ENCODE measurements at regions not wholly inside any gene's neighbourhood (a gene's known extent, or its start where the extent isn't known, plus 50 kb on each side); places are given as distances from the start of the nearest gene placed in this dataset.

- Mint-ChIP-seq H3K27ac (no peak overlapping the region), H3K9me3 (peaks cover 17% of the 10 kb centered on the region), H3K4me1 (no peaks in the 10 kb centered on the region), H3K36me3 (no peaks in the 10 kb centered on the region), H3K4me3 (no peak overlapping the region)
- no peak for DNase-seq (ENCODE audit: low spot score in 2 of 2)
- no peak for ATAC-seq
Observed at GRCh38 chr1:80640978-80641377, 1159.8 kb upstream of the ADGRL2 start.

GRCh38 chr1:80639777-80640533 lies 1160.8 kb upstream of the ADGRL2 start:
- no peak overlapping the region for H3K4me3 Mint-ChIP-seq
- no peaks in the 10 kb centered on the region for H3K4me1 Mint-ChIP-seq
- no peaks in the 10 kb centered on the region for H3K36me3 Mint-ChIP-seq
- ATAC-seq (no peak), DNase-seq (ENCODE audit: low spot score in 2 of 2) (no peak)
- peaks cover 15% of the 10 kb centered on the region for H3K9me3 Mint-ChIP-seq
- H3K27ac Mint-ChIP-seq = no peak overlapping the region

- Mint-ChIP-seq H3K27ac (no peak overlapping the region), H3K4me1 (no peaks in the 10 kb centered on the region), H3K4me3 (no peak overlapping the region), H3K9me3 (peaks cover 10% of the 10 kb centered on the region), H3K36me3 (no peaks in the 10 kb centered on the region)
- ATAC-seq (no peak), DNase-seq (ENCODE audit: low spot score in 2 of 2) (no peak)
Observed at GRCh38 chr1:80633947-80634706, 1166.6 kb upstream of the ADGRL2 start.

- Mint-ChIP-seq H3K27ac (no peak overlapping the region), H3K9me3 (peaks cover 10% of the 10 kb centered on the region), H3K4me3 (no peak overlapping the region), H3K4me1 (no peaks in the 10 kb centered on the region), H3K36me3 (no peaks in the 10 kb centered on the region)
- DNase-seq (ENCODE audit: low spot score in 2 of 2) = no peak
- no peak for ATAC-seq
Observed at GRCh38 chr1:80632284-80632683, 1168.5 kb upstream of the ADGRL2 start.

- no peak for ATAC-seq
- H3K27ac Mint-ChIP-seq = no peak overlapping the region
Observed at GRCh38 chr1:80629304-80629837, 1171.4 kb upstream of the ADGRL2 start.

GRCh38 chr1:80624682-80625081 lies 1176.1 kb upstream of the ADGRL2 start:
- Mint-ChIP-seq H3K36me3 (no peaks in the 10 kb centered on the region), H3K4me1 (no peaks in the 10 kb centered on the region), H3K27ac (no peak overlapping the region), H3K4me3 (no peak overlapping the region), H3K9me3 (peaks cover 12% of the 10 kb centered on the region)
- ATAC-seq (no peak), DNase-seq (ENCODE audit: low spot score in 2 of 2) (no peak)

More at GRCh38 chr1:80629304-80629837, 1171.4 kb upstream of the ADGRL2 start:
- Mint-ChIP-seq H3K4me1 (no peaks in the 10 kb centered on the region), H3K4me3 (no peak overlapping the region), H3K36me3 (no peaks in the 10 kb centered on the region), H3K9me3 (peaks cover 16% of the 10 kb centered on the region)
- DNase-seq (ENCODE audit: low spot score in 2 of 2) = no peak

GRCh38 chr1:80607064-80607463 lies 1193.7 kb upstream of the ADGRL2 start:
- Mint-ChIP-seq H3K36me3 (no peaks in the 10 kb centered on the region), H3K27ac (no peak overlapping the region), H3K4me1 (no peaks in the 10 kb centered on the region), H3K4me3 (no peak overlapping the region), H3K9me3 (peaks cover 14% of the 10 kb centered on the region)
- ATAC-seq (no peak), DNase-seq (ENCODE audit: low spot score in 2 of 2) (no peak)

GRCh38 chr1:80594013-80594412 lies 1206.7 kb upstream of the ADGRL2 start:
- no peaks in the 10 kb centered on the region for H3K36me3 Mint-ChIP-seq
- ATAC-seq (no peak), DNase-seq (ENCODE audit: low spot score in 2 of 2) (no peak)
- peaks cover 20% of the 10 kb centered on the region for H3K9me3 Mint-ChIP-seq
- no peak overlapping the region for H3K4me3 Mint-ChIP-seq
- H3K4me1 Mint-ChIP-seq = no peaks in the 10 kb centered on the region
- H3K27ac Mint-ChIP-seq = no peak overlapping the region

GRCh38 chr1:80593197-80593596 lies 1207.5 kb upstream of the ADGRL2 start:
- no peak for DNase-seq (ENCODE audit: low spot score in 2 of 2)
- Mint-ChIP-seq H3K36me3 (no peaks in the 10 kb centered on the region), H3K9me3 (peaks cover 19% of the 10 kb centered on the region)

GRCh38 chr1:80582980-80583379 lies 1217.8 kb upstream of the ADGRL2 start:
- Mint-ChIP-seq H3K27ac (no peak overlapping the region), H3K4me3 (no peak overlapping the region), H3K4me1 (no peaks in the 10 kb centered on the region), H3K9me3 (peaks cover 19% of the 10 kb centered on the region), H3K36me3 (no peaks in the 10 kb centered on the region)
- DNase-seq (ENCODE audit: low spot score in 2 of 2) (no peak), ATAC-seq (no peak)

More at GRCh38 chr1:80593197-80593596, 1207.5 kb upstream of the ADGRL2 start:
- no peaks in the 10 kb centered on the region for H3K4me1 Mint-ChIP-seq
- no peak for ATAC-seq
- no peak overlapping the region for H3K4me3 Mint-ChIP-seq
- no peak overlapping the region for H3K27ac Mint-ChIP-seq

GRCh38 chr1:80579055-80579454 lies 1221.7 kb upstream of the ADGRL2 start:
- Mint-ChIP-seq H3K4me3 (no peak overlapping the region), H3K36me3 (no peaks in the 10 kb centered on the region), H3K4me1 (no peaks in the 10 kb centered on the region), H3K9me3 (peaks cover 14% of the 10 kb centered on the region), H3K27ac (no peak overlapping the region)
- ATAC-seq (no peak), DNase-seq (ENCODE audit: low spot score in 2 of 2) (no peak)

- ATAC-seq = no peak
- no peaks in the 10 kb centered on the region for H3K36me3 Mint-ChIP-seq
- H3K9me3 Mint-ChIP-seq = peaks cover 9% of the 10 kb centered on the region
- no peak overlapping the region for H3K27ac Mint-ChIP-seq
- no peak for DNase-seq (ENCODE audit: low spot score in 2 of 2)
- H3K4me3 Mint-ChIP-seq = no peak overlapping the region
- H3K4me1 Mint-ChIP-seq = no peaks in the 10 kb centered on the region
Observed at GRCh38 chr1:80566867-80567266, 1233.9 kb upstream of the ADGRL2 start.

- Mint-ChIP-seq H3K36me3 (no peaks in the 10 kb centered on the region), H3K4me3 (no peak overlapping the region), H3K4me1 (no peaks in the 10 kb centered on the region), H3K27ac (no peak overlapping the region), H3K9me3 (peaks cover 9% of the 10 kb centered on the region)
- ATAC-seq (no peak), DNase-seq (ENCODE audit: low spot score in 2 of 2) (no peak)
Observed at GRCh38 chr1:80566123-80566522, 1234.6 kb upstream of the ADGRL2 start.

- Mint-ChIP-seq H3K4me1 (no peaks in the 10 kb centered on the region), H3K36me3 (no peaks in the 10 kb centered on the region), H3K4me3 (no peak overlapping the region), H3K27ac (no peak overlapping the region), H3K9me3 (peaks cover 8% of the 10 kb centered on the region)
- DNase-seq (ENCODE audit: low spot score in 2 of 2) (no peak), ATAC-seq (no peak)
Observed at GRCh38 chr1:80565406-80565805, 1235.3 kb upstream of the ADGRL2 start.

- ATAC-seq (no peak), DNase-seq (ENCODE audit: low spot score in 2 of 2) (no peak)
- H3K4me1 Mint-ChIP-seq = no peaks in the 10 kb centered on the region
- no peak overlapping the region for H3K4me3 Mint-ChIP-seq
- H3K27ac Mint-ChIP-seq = no peak overlapping the region
- no peaks in the 10 kb centered on the region for H3K36me3 Mint-ChIP-seq
- peaks cover 20% of the 10 kb centered on the region for H3K9me3 Mint-ChIP-seq
Observed at GRCh38 chr1:80542231-80542630, 1258.5 kb upstream of the ADGRL2 start.

GRCh38 chr1:80540596-80540995 lies 1260.1 kb upstream of the ADGRL2 start:
- ATAC-seq = no peak
- H3K4me1 Mint-ChIP-seq = no peaks in the 10 kb centered on the region

More at GRCh38 chr1:80540596-80540995, 1260.1 kb upstream of the ADGRL2 start:
- Mint-ChIP-seq H3K9me3 (peaks cover 25% of the 10 kb centered on the region), H3K27ac (no peak overlapping the region), H3K4me3 (no peak overlapping the region), H3K36me3 (no peaks in the 10 kb centered on the region)
- no peak for DNase-seq (ENCODE audit: low spot score in 2 of 2)

All from stimulated activated effector memory CD8-positive, alpha-beta T cell treated with anti-CD3 and anti-CD28 coated beads, Interleukin-12 subunit alpha, Interleukin-12 subunit beta, amount 100 ng/mL, for 72 hours (primary cell).